SJCRH30 (cell line): ENCODE measurements at regions not wholly inside any gene's neighbourhood (a gene's known extent, or its start where the extent isn't known, plus 50 kb on each side); places are given as distances from the start of the nearest gene placed in this dataset.

ENCODE experiments used
- DNase-seq, 2 experiments: peaks; one replicate each; pipeline ENCODE4 v3.0.0-alpha.2; 2015 to 2020
- H3K27ac ChIP-seq: fragments of 250-450 bp; sonication (Bioruptor Pico); 2 replicates; pipeline ENCODE4 v1.5.1; 2020; ENCODE audit warnings: mild to moderate bottlenecking, moderate library complexity
- H3K27me3 ChIP-seq: fragments of 250-450 bp; sonication (Bioruptor Pico); 2 replicates; pipeline ENCODE4 v1.5.1; 2020; ENCODE audit warnings: mild to moderate bottlenecking, moderate library complexity
- H3K36me3 ChIP-seq: fragments of 250-450 bp; sonication (Bioruptor Pico); 2 replicates; pipeline ENCODE4 v1.5.1; 2020; ENCODE audit warnings: mild to moderate bottlenecking, moderate library complexity
- H3K4me1 ChIP-seq: fragments of 250-450 bp; sonication (Bioruptor Pico); 2 replicates; pipeline ENCODE4 v1.5.1; 2020; ENCODE audit warnings: mild to moderate bottlenecking, moderate library complexity
- H3K4me3 ChIP-seq: fragments of 250-450 bp; sonication (Bioruptor Pico); 2 replicates; pipeline ENCODE4 v1.5.1; 2020; ENCODE audit warnings: mild to moderate bottlenecking, moderate library complexity
- H3K9me3 ChIP-seq: fragments of 250-450 bp; sonication (Bioruptor Pico); replicated peaks from 2 replicates; pipeline ENCODE4 v1.5.1; 2020; ENCODE audit warnings: mild to moderate bottlenecking, moderate library complexity

GRCh38 chr1:200237066-200237465 is 172.8 kb downstream of the ZNF281 start:
- no peaks in the 10 kb centered on the region for H3K36me3 ChIP-seq
- H3K4me1 ChIP-seq = no peaks in the 10 kb centered on the region
- H3K27ac ChIP-seq = no peak overlapping the region
- no peaks in the 10 kb centered on the region for H3K9me3 ChIP-seq
- no peak for DNase-seq
- H3K27me3 ChIP-seq = no peaks in the 10 kb centered on the region
- no peak overlapping the region for H3K4me3 ChIP-seq

- DNase-seq = no peak
- Histone ChIP-seq H3K27me3 (no peaks in the 10 kb centered on the region), H3K27ac (no peak overlapping the region), H3K4me1 (no peaks in the 10 kb centered on the region), H3K9me3 (no peaks in the 10 kb centered on the region), H3K4me3 (no peak overlapping the region), H3K36me3 (no peaks in the 10 kb centered on the region)
Measured at GRCh38 chr1:200234938-200235337, 174.9 kb downstream of the ZNF281 start.

- no peak for DNase-seq
Measured at GRCh38 chr1:200233393-200233792, 176.4 kb downstream of the ZNF281 start.

GRCh38 chr1:200231787-200232231 is 178.0 kb downstream of the ZNF281 start:
- Histone ChIP-seq H3K27me3 (no peaks in the 10 kb centered on the region), H3K27ac (no peak overlapping the region), H3K9me3 (no peaks in the 10 kb centered on the region), H3K36me3 (no peaks in the 10 kb centered on the region), H3K4me3 (no peak overlapping the region), H3K4me1 (no peaks in the 10 kb centered on the region)
- no peak for DNase-seq

More at GRCh38 chr1:200233393-200233792, 176.4 kb downstream of the ZNF281 start:
- Histone ChIP-seq H3K4me3 (no peak overlapping the region), H3K9me3 (no peaks in the 10 kb centered on the region), H3K27me3 (no peaks in the 10 kb centered on the region), H3K4me1 (no peaks in the 10 kb centered on the region), H3K36me3 (no peaks in the 10 kb centered on the region), H3K27ac (no peak overlapping the region)

GRCh38 chr1:200230671-200231070 is 179.2 kb downstream of the ZNF281 start:
- Histone ChIP-seq H3K4me3 (no peak overlapping the region), H3K36me3 (no peaks in the 10 kb centered on the region), H3K4me1 (no peaks in the 10 kb centered on the region), H3K9me3 (no peaks in the 10 kb centered on the region), H3K27ac (no peak overlapping the region), H3K27me3 (no peaks in the 10 kb centered on the region)
- no peak for DNase-seq

GRCh38 chr1:200228486-200228885 is 181.3 kb downstream of the ZNF281 start:
- Histone ChIP-seq H3K4me1 (no peaks in the 10 kb centered on the region), H3K27ac (no peak overlapping the region), H3K9me3 (no peaks in the 10 kb centered on the region), H3K4me3 (no peak overlapping the region), H3K27me3 (no peaks in the 10 kb centered on the region), H3K36me3 (no peaks in the 10 kb centered on the region)
- DNase-seq = no peak

- Histone ChIP-seq H3K27me3 (no peaks in the 10 kb centered on the region), H3K4me1 (no peaks in the 10 kb centered on the region), H3K4me3 (no peak overlapping the region), H3K36me3 (no peaks in the 10 kb centered on the region), H3K9me3 (no peaks in the 10 kb centered on the region), H3K27ac (no peak overlapping the region)
- no peak for DNase-seq
Measured at GRCh38 chr1:200228081-200228480, 181.8 kb downstream of the ZNF281 start.
